Effector memory CD8-positive, alpha-beta T cell (primary cell): ENCODE measurements at regions not wholly inside any gene's neighbourhood (a gene's known extent, or its start where the extent isn't known, plus 50 kb on each side); places are given as distances from the start of the nearest gene placed in this dataset.
A peak's percentile ranks its signal among the peaks of the same experiment; 100 is the strongest.
"Not testable (repeated sequence)": the region's sequence is repeated elsewhere in the genome, so short reads cannot be mapped to it uniquely, and the experiment has no call there.

Experiments used
- ATAC-seq: fragments of 150-1000 bp; cut with Tn5 transposase; replicated peaks from 2 replicates; pipeline ENCODE4 v1.10.0; 2021; ENCODE audit warnings: mild to moderate bottlenecking, moderate library complexity
- DNase-seq, 3 experiments: peaks; one replicate each; pipeline ENCODE4 v3.0.0; 2021
- H3K27ac Mint-ChIP-seq, 2 donors: one replicate each; pipeline ENCODE4 v1.8.0; 2022; ENCODE audit warnings: mild to moderate bottlenecking in 2 of 2, mixed read lengths in 2 of 2, moderate library complexity in 2 of 2
- H3K27me3 Mint-ChIP-seq, 2 donors: one replicate each; pipeline ENCODE4 v1.8.0; 2022; ENCODE audit warnings: mixed read lengths in 2 of 2
- H3K36me3 Mint-ChIP-seq: one replicate; pipeline ENCODE4 v1.8.0; 2022; ENCODE audit warnings: mild to moderate bottlenecking, moderate library complexity, mixed read lengths; ENCODE audit not compliant: insufficient read depth
- H3K4me1 Mint-ChIP-seq, 2 donors: one replicate each; pipeline ENCODE4 v1.8.0; 2022; ENCODE audit warnings: low read depth in 2 of 2, mixed read lengths in 2 of 2
- H3K4me3 Mint-ChIP-seq, 2 donors: one replicate each; pipeline ENCODE4 v1.8.0; 2022; ENCODE audit warnings: mild to moderate bottlenecking in 2 of 2, mixed read lengths in 2 of 2, moderate library complexity in 2 of 2
- H3K9me3 Mint-ChIP-seq, 2 donors: one replicate each; pipeline ENCODE4 v1.8.0; 2022; ENCODE audit warnings: mixed read lengths in 2 of 2

GRCh38 chr1:196366-196765, 255.1 kb downstream of the OR4F29 start:
- H3K27me3 Mint-ChIP-seq, ATAC-seq, H3K4me3 Mint-ChIP-seq, DNase-seq, H3K27ac Mint-ChIP-seq, H3K36me3 Mint-ChIP-seq, H3K9me3 Mint-ChIP-seq, H3K4me1 Mint-ChIP-seq: not testable (repeated sequence)

- H3K9me3 Mint-ChIP-seq, H3K4me1 Mint-ChIP-seq, DNase-seq, H3K27me3 Mint-ChIP-seq, H3K36me3 Mint-ChIP-seq, ATAC-seq: not testable (repeated sequence)
- Mint-ChIP-seq H3K27ac (peak overlapping the region; percentile 29 to 90), H3K4me3 (peak overlapping the region; percentile 38 to 62)
These were observed 260.0 kb downstream of the OR4F29 start for GRCh38 chr1:191296-192049.

- Mint-ChIP-seq H3K27ac (peak overlapping the region; percentile 29 to 90), H3K4me3 (peak overlapping the region in 1 of 2 donors; percentile 62)
- not testable (repeated sequence) for H3K27me3 Mint-ChIP-seq, DNase-seq, ATAC-seq, H3K4me1 Mint-ChIP-seq, H3K9me3 Mint-ChIP-seq, H3K36me3 Mint-ChIP-seq
These were observed 260.8 kb downstream of the OR4F29 start for GRCh38 chr1:190678-191077.

- not testable (repeated sequence) for ATAC-seq
These were observed 261.6 kb downstream of the OR4F29 start for GRCh38 chr1:189915-190314.

DNA sequence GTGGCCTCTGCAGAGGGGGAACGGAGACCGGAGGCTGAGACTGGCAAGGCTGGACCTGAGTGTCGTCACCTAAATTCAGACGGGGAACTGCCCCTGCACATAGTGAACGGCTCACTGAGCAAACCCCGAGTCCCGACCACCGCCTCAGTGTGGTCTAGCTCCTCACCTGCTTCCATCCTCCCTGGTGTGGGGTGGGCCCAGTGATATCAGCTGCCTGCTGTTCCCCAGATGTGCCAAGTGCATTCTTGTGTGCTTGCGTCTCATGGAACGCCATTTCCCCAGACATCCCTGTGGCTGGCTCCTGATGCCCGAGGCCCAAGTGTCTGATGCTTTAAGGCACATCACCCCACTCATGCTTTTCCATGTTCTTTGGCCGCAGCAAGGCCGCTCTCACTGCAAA, 262.2 kb downstream of the OR4F29 start:
- DNase-seq, result not testable (repeated sequence)

More at GRCh38 chr1:189915-190314, 261.6 kb downstream of the OR4F29 start:
- not testable (repeated sequence) for H3K4me1 Mint-ChIP-seq, H3K36me3 Mint-ChIP-seq, H3K27ac Mint-ChIP-seq, H3K27me3 Mint-ChIP-seq, H3K9me3 Mint-ChIP-seq, H3K4me3 Mint-ChIP-seq, DNase-seq

DNA sequence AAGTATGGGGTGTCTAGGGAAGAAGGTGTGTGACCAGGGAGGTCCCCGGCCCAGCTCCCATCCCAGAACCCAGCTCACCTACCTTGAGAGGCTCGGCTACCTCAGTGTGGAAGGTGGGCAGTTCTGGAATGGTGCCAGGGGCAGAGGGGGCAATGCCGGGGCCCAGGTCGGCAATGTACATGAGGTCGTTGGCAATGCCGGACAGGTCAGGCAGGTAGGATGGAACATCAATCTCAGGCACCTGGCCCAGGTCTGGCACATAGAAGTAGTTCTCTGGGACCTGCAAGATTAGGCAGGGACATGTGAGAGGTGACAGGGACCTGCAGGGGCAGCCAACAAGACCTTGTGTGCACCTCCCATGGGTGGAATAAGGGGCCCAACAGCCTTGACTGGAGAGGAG, 264.2 kb downstream of the OR4F29 start:
- H3K9me3 Mint-ChIP-seq, H3K4me1 Mint-ChIP-seq, H3K36me3 Mint-ChIP-seq, H3K4me3 Mint-ChIP-seq, ATAC-seq, H3K27ac Mint-ChIP-seq, DNase-seq, H3K27me3 Mint-ChIP-seq: not testable (repeated sequence)

More for the DNA sequence above, 262.2 kb downstream of the OR4F29 start:
- not testable (repeated sequence) for H3K4me3 Mint-ChIP-seq, H3K9me3 Mint-ChIP-seq, H3K4me1 Mint-ChIP-seq, H3K27me3 Mint-ChIP-seq, H3K36me3 Mint-ChIP-seq, ATAC-seq, H3K27ac Mint-ChIP-seq

DNA sequence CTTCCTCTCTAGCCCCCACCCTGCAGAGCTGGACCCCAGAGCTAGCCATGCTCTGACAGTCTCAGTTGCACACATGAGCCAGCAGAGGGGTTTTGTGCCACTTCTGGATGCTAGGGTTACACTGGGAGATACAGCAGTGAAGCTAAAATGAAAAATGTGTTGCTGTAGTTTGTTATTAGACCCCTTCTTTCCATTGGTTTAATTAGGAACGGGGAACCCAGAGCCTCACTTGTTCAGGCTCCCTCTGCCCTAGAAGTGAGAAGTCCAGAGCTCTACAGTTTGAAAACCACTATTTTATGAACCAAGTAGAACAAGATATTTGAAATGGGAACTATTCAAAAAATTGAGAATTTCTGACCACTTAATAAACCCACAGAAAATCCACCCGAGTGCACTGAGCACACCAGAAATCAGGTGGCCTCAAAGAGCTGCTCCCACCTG, 264.8 kb downstream of the OR4F29 start:
- ATAC-seq, H3K36me3 Mint-ChIP-seq, H3K4me3 Mint-ChIP-seq, H3K4me1 Mint-ChIP-seq, H3K27me3 Mint-ChIP-seq, H3K27ac Mint-ChIP-seq, DNase-seq, H3K9me3 Mint-ChIP-seq: not testable (repeated sequence)

GRCh38 chr1:186223-186622, 265.3 kb downstream of the OR4F29 start:
- H3K36me3 Mint-ChIP-seq, H3K27me3 Mint-ChIP-seq, H3K4me1 Mint-ChIP-seq, ATAC-seq, DNase-seq, H3K27ac Mint-ChIP-seq, H3K4me3 Mint-ChIP-seq, H3K9me3 Mint-ChIP-seq: not testable (repeated sequence)

DNA sequence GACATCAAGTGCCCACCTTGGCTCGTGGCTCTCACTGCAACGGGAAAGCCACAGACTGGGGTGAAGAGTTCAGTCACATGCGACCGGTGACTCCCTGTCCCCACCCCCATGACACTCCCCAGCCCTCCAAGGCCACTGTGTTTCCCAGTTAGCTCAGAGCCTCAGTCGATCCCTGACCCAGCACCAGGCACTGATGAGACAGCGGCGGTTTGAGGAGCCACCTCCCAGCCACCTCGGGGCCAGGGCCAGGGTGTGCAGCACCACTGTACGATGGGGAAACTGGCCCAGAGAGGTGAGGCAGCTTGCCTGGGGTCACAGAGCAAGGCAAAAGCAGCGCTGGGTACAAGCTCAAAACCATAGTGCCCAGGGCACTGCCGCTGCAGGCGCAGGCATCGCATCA, 266.0 kb downstream of the OR4F29 start:
- ATAC-seq, H3K36me3 Mint-ChIP-seq, H3K9me3 Mint-ChIP-seq, H3K27me3 Mint-ChIP-seq, H3K27ac Mint-ChIP-seq, H3K4me3 Mint-ChIP-seq, H3K4me1 Mint-ChIP-seq, DNase-seq: not testable (repeated sequence)

GRCh38 chr1:184336-184686, 267.2 kb downstream of the OR4F29 start:
- not testable (repeated sequence) for H3K4me1 Mint-ChIP-seq, H3K4me3 Mint-ChIP-seq, DNase-seq, ATAC-seq, H3K36me3 Mint-ChIP-seq, H3K9me3 Mint-ChIP-seq, H3K27ac Mint-ChIP-seq, H3K27me3 Mint-ChIP-seq

DNA sequence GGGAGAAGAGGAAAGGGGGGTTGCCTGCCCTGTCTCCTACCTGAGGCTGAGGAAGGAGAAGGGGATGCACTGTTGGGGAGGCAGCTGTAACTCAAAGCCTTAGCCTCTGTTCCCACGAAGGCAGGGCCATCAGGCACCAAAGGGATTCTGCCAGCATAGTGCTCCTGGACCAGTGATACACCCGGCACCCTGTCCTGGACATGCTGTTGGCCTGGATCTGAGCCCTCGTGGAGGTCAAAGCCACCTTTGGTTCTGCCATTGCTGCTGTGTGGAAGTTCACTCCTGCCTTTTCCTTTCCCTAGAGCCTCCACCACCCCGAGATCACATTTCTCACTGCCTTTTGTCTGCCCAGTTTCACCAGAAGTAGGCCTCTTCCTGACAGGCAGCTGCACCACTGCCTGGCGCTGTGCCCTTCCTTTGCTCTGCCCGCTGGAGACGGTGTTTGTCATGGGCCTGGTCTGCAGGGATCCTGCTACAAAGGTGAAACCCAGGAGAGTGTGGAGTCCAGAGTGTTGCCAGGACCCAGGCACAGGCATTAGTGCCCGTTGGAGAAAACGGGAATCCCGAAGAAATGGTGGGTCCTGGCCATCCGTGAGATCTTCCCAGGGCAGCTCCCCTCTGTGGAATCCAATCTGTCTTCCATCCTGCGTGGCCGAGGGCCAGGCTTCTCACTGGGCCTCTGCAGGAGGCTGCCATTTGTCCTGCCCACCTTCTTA, 267.7 kb downstream of the OR4F29 start:
- not testable (repeated sequence) for DNase-seq, H3K27me3 Mint-ChIP-seq, H3K9me3 Mint-ChIP-seq, H3K36me3 Mint-ChIP-seq, H3K4me1 Mint-ChIP-seq, H3K27ac Mint-ChIP-seq, ATAC-seq, H3K4me3 Mint-ChIP-seq

DNA sequence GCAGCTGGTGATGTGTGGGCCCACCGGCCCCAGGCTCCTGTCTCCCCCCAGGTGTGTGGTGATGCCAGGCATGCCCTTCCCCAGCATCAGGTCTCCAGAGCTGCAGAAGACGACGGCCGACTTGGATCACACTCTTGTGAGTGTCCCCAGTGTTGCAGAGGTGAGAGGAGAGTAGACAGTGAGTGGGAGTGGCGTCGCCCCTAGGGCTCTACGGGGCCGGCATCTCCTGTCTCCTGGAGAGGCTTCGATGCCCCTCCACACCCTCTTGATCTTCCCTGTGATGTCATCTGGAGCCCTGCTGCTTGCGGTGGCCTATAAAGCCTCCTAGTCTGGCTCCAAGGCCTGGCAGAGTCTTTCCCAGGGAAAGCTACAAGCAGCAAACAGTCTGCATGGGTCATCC, 268.4 kb downstream of the OR4F29 start:
- H3K27ac Mint-ChIP-seq, H3K4me3 Mint-ChIP-seq, H3K4me1 Mint-ChIP-seq, DNase-seq, H3K9me3 Mint-ChIP-seq, H3K27me3 Mint-ChIP-seq, ATAC-seq, H3K36me3 Mint-ChIP-seq: not testable (repeated sequence)

- H3K27ac Mint-ChIP-seq, H3K27me3 Mint-ChIP-seq, H3K4me1 Mint-ChIP-seq, H3K4me3 Mint-ChIP-seq, H3K9me3 Mint-ChIP-seq, H3K36me3 Mint-ChIP-seq, ATAC-seq, DNase-seq: not testable (repeated sequence)
These were observed 268.8 kb downstream of the OR4F29 start for GRCh38 chr1:182631-183030.
